Skeletal muscle tissue (tissue), 3 donors: ENCODE measurements at regions not wholly inside any gene's neighbourhood (a gene's known extent, or its start where the extent isn't known, plus 50 kb on each side); places are given as distances from the start of the nearest gene placed in this dataset.
A peak's percentile ranks its signal among the peaks of the same experiment; 100 is the strongest.

Source experiments
- H3K27ac ChIP-seq: one replicate; pipeline ENCODE4 v1.7.0; 2013; ENCODE audit warnings: mild to moderate bottlenecking, low read depth, low read length, inconsistent platforms
- H3K27me3 ChIP-seq, 3 donors: one replicate each; pipeline ENCODE4 v1.7.0; 2013; ENCODE audit warnings: low read length in 3 of 3; ENCODE audit not compliant: control insufficient read depth in 3 of 3, insufficient read depth in 3 of 3
- H3K36me3 ChIP-seq, 3 donors: one replicate each; pipeline ENCODE4 v1.7.0; 2013; ENCODE audit warnings: low read length in 3 of 3; ENCODE audit not compliant: control insufficient read depth in 3 of 3, insufficient read depth in 3 of 3
- H3K4me1 ChIP-seq, 3 donors: one replicate each; pipeline ENCODE4 v1.7.0; 2013; ENCODE audit warnings: low read length in 3 of 3, mild to moderate bottlenecking in 3 of 3; ENCODE audit not compliant: control insufficient read depth in 3 of 3, insufficient read depth in 3 of 3
- H3K4me3 ChIP-seq, 3 donors: one replicate each; pipeline ENCODE4 v1.7.0; 2013; ENCODE audit warnings: low read length in 3 of 3
- H3K9ac ChIP-seq, 3 donors: one replicate each; pipeline ENCODE4 v1.7.0; 2013; ENCODE audit warnings: low read length in 3 of 3, mild to moderate bottlenecking in 3 of 3, moderate library complexity in 2 of 3, low read depth in 1 of 3
- H3K9me3 ChIP-seq, 3 donors: one replicate each; pipeline ENCODE4 v1.7.0; 2013; ENCODE audit warnings: low read length in 3 of 3; ENCODE audit not compliant: control insufficient read depth in 3 of 3
- donor health status: Osteomylitis.

- H3K27ac ChIP-seq: no peak overlapping the region
- H3K36me3 ChIP-seq: no peaks in the 10 kb centered on the region
- no peak overlapping the region for H3K9ac ChIP-seq
- peaks cover 4 to 6% (median 4%) of the 10 kb centered on the region in 3 donors for H3K4me1 ChIP-seq
- no peaks in the 10 kb centered on the region for H3K27me3 ChIP-seq
- H3K9me3 ChIP-seq: no peaks in the 10 kb centered on the region
- no peak overlapping the region for H3K4me3 ChIP-seq
These were observed 151.7 kb upstream of the POU5F2 start for GRCh38 chr5:93893075-93893474.

- Histone ChIP-seq H3K4me1 (peaks cover 4 to 6% (median 4%) of the 10 kb centered on the region in 3 donors), H3K27me3 (no peaks in the 10 kb centered on the region), H3K4me3 (no peak overlapping the region), H3K9ac (no peak overlapping the region), H3K27ac (no peak overlapping the region), H3K9me3 (no peaks in the 10 kb centered on the region), H3K36me3 (no peaks in the 10 kb centered on the region)
These were observed 151.1 kb upstream of the POU5F2 start for GRCh38 chr5:93892481-93892880.

GRCh38 chr5:93891491-93892480, 150.4 kb upstream of the POU5F2 start:
- no peaks in the 10 kb centered on the region for H3K36me3 ChIP-seq
- peaks cover 4 to 6% (median 4%) of the 10 kb centered on the region in 3 donors for H3K4me1 ChIP-seq
- H3K27me3 ChIP-seq: no peaks in the 10 kb centered on the region
- H3K4me3 ChIP-seq: no peak overlapping the region
- H3K27ac ChIP-seq: no peak overlapping the region
- H3K9me3 ChIP-seq: no peaks in the 10 kb centered on the region
- H3K9ac ChIP-seq: peak overlapping the region in 1 of 3 donors; percentile 27

GRCh38 chr5:93890657-93891056, 149.3 kb upstream of the POU5F2 start:
- Histone ChIP-seq H3K27ac (no peak overlapping the region), H3K4me1 (peaks cover 4 to 8% (median 4%) of the 10 kb centered on the region in 3 donors), H3K27me3 (no peaks in the 10 kb centered on the region), H3K9me3 (no peaks in the 10 kb centered on the region), H3K36me3 (no peaks in the 10 kb centered on the region), H3K9ac (no peak overlapping the region), H3K4me3 (no peak overlapping the region)

GRCh38 chr5:93887678-93888077, 146.3 kb upstream of the POU5F2 start:
- Histone ChIP-seq H3K36me3 (no peaks in the 10 kb centered on the region), H3K27ac (no peak overlapping the region), H3K4me1 (peaks cover 4 to 8% (median 4%) of the 10 kb centered on the region in 3 donors), H3K4me3 (no peak overlapping the region), H3K27me3 (no peaks in the 10 kb centered on the region), H3K9me3 (no peaks in the 10 kb centered on the region), H3K9ac (no peak overlapping the region)

GRCh38 chr5:93886917-93887361, 145.5 kb upstream of the POU5F2 start:
- no peaks in the 10 kb centered on the region for H3K9me3 ChIP-seq
- no peaks in the 10 kb centered on the region for H3K27me3 ChIP-seq
- H3K9ac ChIP-seq: no peak overlapping the region
- peaks cover 2 to 6% (median 4%) of the 10 kb centered on the region in 3 donors for H3K4me1 ChIP-seq
- no peaks in the 10 kb centered on the region for H3K36me3 ChIP-seq
- H3K27ac ChIP-seq: no peak overlapping the region
- H3K4me3 ChIP-seq: no peak overlapping the region

GRCh38 chr5:93886098-93886806, 144.9 kb upstream of the POU5F2 start:
- peaks cover 0 to 4% (median 2%) of the 10 kb centered on the region in 3 donors for H3K4me1 ChIP-seq
- no peaks in the 10 kb centered on the region for H3K36me3 ChIP-seq
- H3K9ac ChIP-seq: no peak overlapping the region
- H3K27ac ChIP-seq: no peak overlapping the region
- H3K4me3 ChIP-seq: no peak overlapping the region
- no peaks in the 10 kb centered on the region for H3K9me3 ChIP-seq
- no peaks in the 10 kb centered on the region for H3K27me3 ChIP-seq

- H3K4me1 ChIP-seq: peaks cover 0 to 2% (median 0%) of the 10 kb centered on the region in 3 donors
- H3K27me3 ChIP-seq: no peaks in the 10 kb centered on the region
- no peak overlapping the region for H3K4me3 ChIP-seq
- no peaks in the 10 kb centered on the region for H3K36me3 ChIP-seq
- H3K27ac ChIP-seq: no peak overlapping the region
- no peaks in the 10 kb centered on the region for H3K9me3 ChIP-seq
- H3K9ac ChIP-seq: no peak overlapping the region
These were observed 142.9 kb upstream of the POU5F2 start for GRCh38 chr5:93884254-93884653.

- Histone ChIP-seq H3K9ac (no peak overlapping the region), H3K4me1 (peaks cover 0 to 2% (median 0%) of the 10 kb centered on the region in 3 donors), H3K27me3 (no peaks in the 10 kb centered on the region), H3K4me3 (no peak overlapping the region), H3K36me3 (no peaks in the 10 kb centered on the region), H3K27ac (no peak overlapping the region), H3K9me3 (no peaks in the 10 kb centered on the region)
These were observed 142.1 kb upstream of the POU5F2 start for GRCh38 chr5:93883459-93883858.

- Histone ChIP-seq H3K36me3 (no peaks in the 10 kb centered on the region), H3K27me3 (no peaks in the 10 kb centered on the region), H3K4me1 (no peaks in the 10 kb centered on the region), H3K9me3 (no peaks in the 10 kb centered on the region), H3K4me3 (no peak overlapping the region), H3K27ac (no peak overlapping the region), H3K9ac (no peak overlapping the region)
These were observed 134.3 kb upstream of the POU5F2 start for GRCh38 chr5:93875693-93876092.
